ENCODE measurements at regions not wholly inside any gene's neighbourhood (a gene's known extent, or its start where the extent isn't known, plus 50 kb on each side); places are given as distances from the start of the nearest gene placed in this dataset.

- Histone ChIP-seq H3K4me3 (ENCODE audit: low read length) (no peak overlapping the region), H3K9me3 (ENCODE audit: control insufficient read depth, low read length) (no peaks in the 10 kb centered on the region), H3K27me3 (replicated peaks; ENCODE audit: control insufficient read depth, insufficient read depth, low read length) (no peaks in the 10 kb centered on the region), H3K4me1 (ENCODE audit: control insufficient read depth, insufficient read depth, low read length) (peaks cover 30% of the 10 kb centered on the region), H3K36me3 (ENCODE audit: control insufficient read depth, insufficient read depth, low read length, severe bottlenecking) (no peaks in the 10 kb centered on the region), H3K9ac (ENCODE audit: low read length) (no peak overlapping the region)
- DNase-seq (ENCODE audit: low read depth), result no peak
Observed at GRCh38 chr6:84549917-84550316, 214.5 kb downstream of the TBX18 start.

- Histone ChIP-seq H3K4me1 (ENCODE audit: control insufficient read depth, insufficient read depth, low read length) (peaks cover 16% of the 10 kb centered on the region), H3K9ac (ENCODE audit: low read length) (no peak overlapping the region), H3K9me3 (ENCODE audit: control insufficient read depth, low read length) (peaks cover 2% of the 10 kb centered on the region), H3K4me3 (ENCODE audit: low read length) (no peak overlapping the region), H3K36me3 (ENCODE audit: control insufficient read depth, insufficient read depth, low read length, severe bottlenecking) (no peaks in the 10 kb centered on the region), H3K27me3 (replicated peaks; ENCODE audit: control insufficient read depth, insufficient read depth, low read length) (no peaks in the 10 kb centered on the region)
- no peak for DNase-seq (ENCODE audit: low read depth)
Observed at GRCh38 chr6:84547341-84547801, 217.0 kb downstream of the TBX18 start.

- Histone ChIP-seq H3K36me3 (ENCODE audit: control insufficient read depth, insufficient read depth, low read length, severe bottlenecking) (no peaks in the 10 kb centered on the region), H3K27me3 (replicated peaks; ENCODE audit: control insufficient read depth, insufficient read depth, low read length) (no peaks in the 10 kb centered on the region), H3K9ac (ENCODE audit: low read length) (peak overlapping the region; percentile 18), H3K9me3 (ENCODE audit: control insufficient read depth, low read length) (peaks cover 2% of the 10 kb centered on the region), H3K4me3 (ENCODE audit: low read length) (peak overlapping the region; percentile 34), H3K4me1 (ENCODE audit: control insufficient read depth, insufficient read depth, low read length) (peaks cover 16% of the 10 kb centered on the region)
- peak; percentile 16 for DNase-seq (ENCODE audit: low read depth)
Observed at GRCh38 chr6:84546427-84546914, 217.9 kb downstream of the TBX18 start.

GRCh38 chr6:84539122-84539856 lies 225.1 kb downstream of the TBX18 start:
- peak; percentile 25 for DNase-seq (ENCODE audit: low read depth)
- no peak overlapping the region for H3K4me3 ChIP-seq (ENCODE audit: low read length)
- peaks cover 5% of the 10 kb centered on the region for H3K4me1 ChIP-seq (ENCODE audit: control insufficient read depth, insufficient read depth, low read length)
- H3K9ac ChIP-seq (ENCODE audit: low read length), result no peak overlapping the region
- H3K36me3 ChIP-seq (ENCODE audit: control insufficient read depth, insufficient read depth, low read length, severe bottlenecking), result no peaks in the 10 kb centered on the region
- H3K9me3 ChIP-seq (ENCODE audit: control insufficient read depth, low read length), result peaks cover 4% of the 10 kb centered on the region
- H3K27me3 ChIP-seq (replicated peaks; ENCODE audit: control insufficient read depth, insufficient read depth, low read length), result no peaks in the 10 kb centered on the region

- Histone ChIP-seq H3K36me3 (ENCODE audit: control insufficient read depth, insufficient read depth, low read length, severe bottlenecking) (no peaks in the 10 kb centered on the region), H3K4me1 (ENCODE audit: control insufficient read depth, insufficient read depth, low read length) (peaks cover 5% of the 10 kb centered on the region), H3K4me3 (ENCODE audit: low read length) (no peak overlapping the region), H3K27me3 (replicated peaks; ENCODE audit: control insufficient read depth, insufficient read depth, low read length) (no peaks in the 10 kb centered on the region), H3K9ac (ENCODE audit: low read length) (no peak overlapping the region), H3K9me3 (ENCODE audit: control insufficient read depth, low read length) (peaks cover 6% of the 10 kb centered on the region)
- no peak for DNase-seq (ENCODE audit: low read depth)
Observed at GRCh38 chr6:84536885-84537638, 227.3 kb downstream of the TBX18 start.

- H3K27me3 ChIP-seq (replicated peaks; ENCODE audit: control insufficient read depth, insufficient read depth, low read length), result no peaks in the 10 kb centered on the region
- no peak overlapping the region for H3K9ac ChIP-seq (ENCODE audit: low read length)
- H3K36me3 ChIP-seq (ENCODE audit: control insufficient read depth, insufficient read depth, low read length, severe bottlenecking), result no peaks in the 10 kb centered on the region
- no peaks in the 10 kb centered on the region for H3K4me1 ChIP-seq (ENCODE audit: control insufficient read depth, insufficient read depth, low read length)
- peaks cover 4% of the 10 kb centered on the region for H3K9me3 ChIP-seq (ENCODE audit: control insufficient read depth, low read length)
- no peak overlapping the region for H3K4me3 ChIP-seq (ENCODE audit: low read length)
- no peak for DNase-seq (ENCODE audit: low read depth)
Observed at GRCh38 chr6:84528201-84528600, 236.2 kb downstream of the TBX18 start.

- no peaks in the 10 kb centered on the region for H3K36me3 ChIP-seq (ENCODE audit: control insufficient read depth, insufficient read depth, low read length, severe bottlenecking)
Observed at GRCh38 chr6:84526631-84527030, 237.8 kb downstream of the TBX18 start.

GRCh38 chr6:84525907-84526306 lies 238.5 kb downstream of the TBX18 start:
- no peaks in the 10 kb centered on the region for H3K9me3 ChIP-seq (ENCODE audit: control insufficient read depth, low read length)
- DNase-seq (ENCODE audit: low read depth), result no peak
- H3K27me3 ChIP-seq (replicated peaks; ENCODE audit: control insufficient read depth, insufficient read depth, low read length), result no peaks in the 10 kb centered on the region
- no peak overlapping the region for H3K4me3 ChIP-seq (ENCODE audit: low read length)
- H3K36me3 ChIP-seq (ENCODE audit: control insufficient read depth, insufficient read depth, low read length, severe bottlenecking), result no peaks in the 10 kb centered on the region
- no peak overlapping the region for H3K9ac ChIP-seq (ENCODE audit: low read length)
- peaks cover 20% of the 10 kb centered on the region for H3K4me1 ChIP-seq (ENCODE audit: control insufficient read depth, insufficient read depth, low read length)

More at GRCh38 chr6:84526631-84527030, 237.8 kb downstream of the TBX18 start:
- DNase-seq (ENCODE audit: low read depth), result no peak
- Histone ChIP-seq H3K27me3 (replicated peaks; ENCODE audit: control insufficient read depth, insufficient read depth, low read length) (no peaks in the 10 kb centered on the region), H3K9ac (ENCODE audit: low read length) (no peak overlapping the region), H3K9me3 (ENCODE audit: control insufficient read depth, low read length) (no peaks in the 10 kb centered on the region), H3K4me3 (ENCODE audit: low read length) (no peak overlapping the region), H3K4me1 (ENCODE audit: control insufficient read depth, insufficient read depth, low read length) (peaks cover 13% of the 10 kb centered on the region)

- no peak for DNase-seq (ENCODE audit: low read depth)
- Histone ChIP-seq H3K4me3 (ENCODE audit: low read length) (no peak overlapping the region), H3K36me3 (ENCODE audit: control insufficient read depth, insufficient read depth, low read length, severe bottlenecking) (no peaks in the 10 kb centered on the region), H3K9ac (ENCODE audit: low read length) (no peak overlapping the region), H3K4me1 (ENCODE audit: control insufficient read depth, insufficient read depth, low read length) (peaks cover 20% of the 10 kb centered on the region), H3K27me3 (replicated peaks; ENCODE audit: control insufficient read depth, insufficient read depth, low read length) (no peaks in the 10 kb centered on the region), H3K9me3 (ENCODE audit: control insufficient read depth, low read length) (no peaks in the 10 kb centered on the region)
Observed at GRCh38 chr6:84524636-84525035, 239.8 kb downstream of the TBX18 start.

- Histone ChIP-seq H3K4me1 (ENCODE audit: control insufficient read depth, insufficient read depth, low read length) (peaks cover 20% of the 10 kb centered on the region), H3K9ac (ENCODE audit: low read length) (no peak overlapping the region), H3K36me3 (ENCODE audit: control insufficient read depth, insufficient read depth, low read length, severe bottlenecking) (no peaks in the 10 kb centered on the region), H3K27me3 (replicated peaks; ENCODE audit: control insufficient read depth, insufficient read depth, low read length) (no peaks in the 10 kb centered on the region), H3K4me3 (ENCODE audit: low read length) (no peak overlapping the region), H3K9me3 (ENCODE audit: control insufficient read depth, low read length) (no peaks in the 10 kb centered on the region)
- peak; percentile 75 for DNase-seq (ENCODE audit: low read depth)
Observed at GRCh38 chr6:84522135-84522549, 242.3 kb downstream of the TBX18 start.

GRCh38 chr6:84521511-84521910 lies 242.9 kb downstream of the TBX18 start:
- Histone ChIP-seq H3K27me3 (replicated peaks; ENCODE audit: control insufficient read depth, insufficient read depth, low read length) (no peaks in the 10 kb centered on the region), H3K9me3 (ENCODE audit: control insufficient read depth, low read length) (no peaks in the 10 kb centered on the region), H3K36me3 (ENCODE audit: control insufficient read depth, insufficient read depth, low read length, severe bottlenecking) (no peaks in the 10 kb centered on the region), H3K4me1 (ENCODE audit: control insufficient read depth, insufficient read depth, low read length) (peaks cover 20% of the 10 kb centered on the region), H3K9ac (ENCODE audit: low read length) (no peak overlapping the region), H3K4me3 (ENCODE audit: low read length) (no peak overlapping the region)
- no peak for DNase-seq (ENCODE audit: low read depth)

Measured in adipocyte (in vitro differentiated cells).